ENCODE measurements at regions not wholly inside any gene's neighbourhood (a gene's known extent, or its start where the extent isn't known, plus 50 kb on each side); places are given as distances from the start of the nearest gene placed in this dataset.
"Not testable (repeated sequence)": the region's sequence is repeated elsewhere in the genome, so short reads cannot be mapped to it uniquely, and the experiment has no call there.

- TF ChIP-seq JUND (IDR thresholded peaks at IDR 0.05; ENCODE audit: low read depth), result no peak
- no peak for DNase-seq (ENCODE audit: low read depth in 1 of 2, low spot score in 1 of 2)
- in situ Hi-C loops (cut with HindIII; ENCODE audit: low pct_unique_long_range_greater_than_20kb, low sequenced_read_pairs), result no loop called here
These were observed 61.1 kb downstream of the MAD2L1 start for GRCh38 chr4:120005527-120005926.

- in situ Hi-C loops (cut with HindIII; ENCODE audit: low pct_unique_long_range_greater_than_20kb, low sequenced_read_pairs), result no loop called here
- no peak for DNase-seq (ENCODE audit: low read depth in 1 of 2, low spot score in 1 of 2)
- no peak for TF ChIP-seq JUND (IDR thresholded peaks at IDR 0.05; ENCODE audit: low read depth)
These were observed 61.6 kb downstream of the MAD2L1 start for GRCh38 chr4:120005076-120005475.

GRCh38 chr4:120004054-120004453 lies 62.6 kb downstream of the MAD2L1 start:
- no peak for DNase-seq (ENCODE audit: low read depth in 1 of 2, low spot score in 1 of 2)
- no peak for TF ChIP-seq JUND (IDR thresholded peaks at IDR 0.05; ENCODE audit: low read depth)
- in situ Hi-C loops (cut with HindIII; ENCODE audit: low pct_unique_long_range_greater_than_20kb, low sequenced_read_pairs), result no loop called here

- DNase-seq (ENCODE audit: low read depth in 1 of 2, low spot score in 1 of 2), result no peak
- TF ChIP-seq JUND (IDR thresholded peaks at IDR 0.05; ENCODE audit: low read depth), result no peak
- in situ Hi-C loops (cut with HindIII; ENCODE audit: low pct_unique_long_range_greater_than_20kb, low sequenced_read_pairs), result no loop called here
These were observed 63.5 kb downstream of the MAD2L1 start for GRCh38 chr4:120003193-120003592.

GRCh38 chr4:120001850-120002249 lies 64.8 kb downstream of the MAD2L1 start:
- in situ Hi-C loops (cut with HindIII; ENCODE audit: low pct_unique_long_range_greater_than_20kb, low sequenced_read_pairs), result no loop called here
- no peak for TF ChIP-seq JUND (IDR thresholded peaks at IDR 0.05; ENCODE audit: low read depth)
- DNase-seq (ENCODE audit: low read depth in 1 of 2, low spot score in 1 of 2), result no peak

GRCh38 chr4:120000591-120001296 lies 65.9 kb downstream of the MAD2L1 start:
- in situ Hi-C loops (cut with HindIII; ENCODE audit: low pct_unique_long_range_greater_than_20kb, low sequenced_read_pairs), result no loop called here
- no peak for TF ChIP-seq JUND (IDR thresholded peaks at IDR 0.05; ENCODE audit: low read depth)
- no peak for DNase-seq (ENCODE audit: low read depth in 1 of 2, low spot score in 1 of 2)

DNA sequence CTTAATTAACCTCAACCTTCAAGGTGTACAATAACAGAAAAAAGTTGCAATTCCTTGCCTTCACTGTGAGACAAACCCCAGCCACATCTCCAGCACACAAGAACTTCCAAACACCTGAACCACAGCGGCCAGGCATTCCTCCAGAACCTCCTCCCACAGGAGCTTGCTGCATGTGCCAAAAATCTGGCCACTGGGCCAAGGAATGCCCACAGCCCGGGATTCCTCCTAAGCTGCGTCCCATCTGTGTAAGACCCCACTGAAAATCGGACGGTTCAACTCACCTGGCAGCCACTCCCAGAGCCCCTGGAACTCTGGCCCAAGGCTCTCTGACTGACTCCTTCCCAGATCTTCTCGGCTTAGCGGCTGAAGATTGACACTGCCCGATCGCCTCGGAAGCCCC lies 70.6 kb downstream of the MAD2L1 start:
- in situ Hi-C loops (cut with HindIII; ENCODE audit: low pct_unique_long_range_greater_than_20kb, low sequenced_read_pairs), result not testable (repeated sequence)

DNA sequence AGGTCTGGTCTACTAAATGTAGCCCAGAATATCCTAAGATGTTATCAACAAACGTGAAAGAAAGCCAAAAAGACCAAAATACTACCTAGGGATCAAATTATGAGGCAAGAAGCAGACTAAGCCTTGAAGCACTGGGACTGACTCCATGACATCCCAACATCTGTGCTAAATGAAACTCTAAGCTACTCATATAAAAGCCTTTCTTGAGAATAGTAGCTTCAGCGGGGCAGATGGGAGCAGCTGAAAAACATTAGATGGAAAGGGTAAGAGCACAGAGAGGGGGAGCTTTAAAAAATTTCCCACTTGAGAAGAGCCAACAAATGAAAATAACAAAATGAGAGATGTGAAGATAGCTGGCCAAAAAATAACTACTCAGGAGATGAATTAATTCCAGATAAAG lies 81.7 kb downstream of the MAD2L1 start:
- DNase-seq (ENCODE audit: low read depth in 1 of 2, low spot score in 1 of 2), result no peak
- in situ Hi-C loops (cut with HindIII; ENCODE audit: low pct_unique_long_range_greater_than_20kb, low sequenced_read_pairs), result no loop called here
- no peak for TF ChIP-seq JUND (IDR thresholded peaks at IDR 0.05; ENCODE audit: low read depth)

More for the DNA sequence above, 70.6 kb downstream of the MAD2L1 start:
- DNase-seq (ENCODE audit: low read depth in 1 of 2, low spot score in 1 of 2), result not testable (repeated sequence)

DNA sequence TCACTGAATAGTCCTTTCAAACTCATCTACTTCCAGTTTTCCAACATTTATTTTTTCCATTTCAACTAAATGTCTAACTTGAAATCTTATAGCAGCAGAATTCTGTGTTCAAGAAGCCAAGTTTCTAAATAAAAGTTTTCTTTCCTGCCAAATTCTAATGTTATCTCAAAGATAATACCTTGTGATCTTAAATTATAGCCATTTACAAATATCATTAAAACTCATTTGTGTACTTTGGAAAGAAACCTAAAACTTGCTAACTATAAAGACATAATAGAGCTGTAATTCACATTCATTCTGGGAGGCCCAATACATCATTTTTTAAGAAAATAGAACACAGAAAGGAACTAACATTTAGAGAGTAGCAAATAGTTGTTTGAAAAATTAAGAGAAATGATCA lies 83.9 kb downstream of the MAD2L1 start:
- in situ Hi-C loops (cut with HindIII; ENCODE audit: low pct_unique_long_range_greater_than_20kb, low sequenced_read_pairs), result no loop called here
- DNase-seq (ENCODE audit: low read depth in 1 of 2, low spot score in 1 of 2), result no peak
- TF ChIP-seq JUND (IDR thresholded peaks at IDR 0.05; ENCODE audit: low read depth), result no peak

DNA sequence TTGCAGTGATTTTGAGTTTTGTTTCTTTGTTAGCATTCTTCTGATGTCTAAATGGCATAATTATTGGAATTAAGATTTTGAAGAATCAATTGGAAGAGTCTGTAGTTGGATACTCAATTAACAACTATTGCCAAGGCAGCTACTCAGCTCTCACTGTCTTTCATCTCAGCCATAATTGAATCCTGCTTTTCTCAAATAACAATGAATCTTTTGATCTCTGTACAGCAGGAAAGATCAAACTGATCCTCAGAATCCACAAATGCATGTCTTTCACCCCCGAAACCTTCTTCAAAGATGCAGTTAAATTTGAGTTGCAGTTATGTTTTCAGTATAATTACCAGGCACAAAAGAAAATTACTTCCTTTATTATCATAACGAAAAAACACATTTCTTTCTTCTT lies 86.2 kb downstream of the MAD2L1 start:
- no peak for TF ChIP-seq JUND (IDR thresholded peaks at IDR 0.05; ENCODE audit: low read depth)
- no peak for DNase-seq (ENCODE audit: low read depth in 1 of 2, low spot score in 1 of 2)
- in situ Hi-C loops (cut with HindIII; ENCODE audit: low pct_unique_long_range_greater_than_20kb, low sequenced_read_pairs), result no loop called here

GRCh38 chr4:119977076-119977940 lies 89.3 kb downstream of the MAD2L1 start:
- in situ Hi-C loops (cut with HindIII; ENCODE audit: low pct_unique_long_range_greater_than_20kb, low sequenced_read_pairs), result no loop called here
- DNase-seq (ENCODE audit: low read depth in 1 of 2, low spot score in 1 of 2), result no peak

GRCh38 chr4:119971431-119972084 lies 95.1 kb downstream of the MAD2L1 start:
- in situ Hi-C loops (cut with HindIII; ENCODE audit: low pct_unique_long_range_greater_than_20kb, low sequenced_read_pairs), result no loop called here
- no peak for DNase-seq (ENCODE audit: low read depth in 1 of 2, low spot score in 1 of 2)
- no peak for TF ChIP-seq JUND (IDR thresholded peaks at IDR 0.05; ENCODE audit: low read depth)

More at GRCh38 chr4:119977076-119977940, 89.3 kb downstream of the MAD2L1 start:
- TF ChIP-seq JUND (IDR thresholded peaks at IDR 0.05; ENCODE audit: low read depth), result no peak

- in situ Hi-C loops (cut with HindIII; ENCODE audit: low pct_unique_long_range_greater_than_20kb, low sequenced_read_pairs), result no loop called here
- DNase-seq (ENCODE audit: low read depth in 1 of 2, low spot score in 1 of 2), result no peak
- no peak for TF ChIP-seq JUND (IDR thresholded peaks at IDR 0.05; ENCODE audit: low read depth)
These were observed 104.0 kb downstream of the MAD2L1 start for GRCh38 chr4:119962631-119963030.
